ENCODE measurements at regions not wholly inside any gene's neighbourhood (a gene's known extent, or its start where the extent isn't known, plus 50 kb on each side); places are given as distances from the start of the nearest gene placed in this dataset.

DNA sequence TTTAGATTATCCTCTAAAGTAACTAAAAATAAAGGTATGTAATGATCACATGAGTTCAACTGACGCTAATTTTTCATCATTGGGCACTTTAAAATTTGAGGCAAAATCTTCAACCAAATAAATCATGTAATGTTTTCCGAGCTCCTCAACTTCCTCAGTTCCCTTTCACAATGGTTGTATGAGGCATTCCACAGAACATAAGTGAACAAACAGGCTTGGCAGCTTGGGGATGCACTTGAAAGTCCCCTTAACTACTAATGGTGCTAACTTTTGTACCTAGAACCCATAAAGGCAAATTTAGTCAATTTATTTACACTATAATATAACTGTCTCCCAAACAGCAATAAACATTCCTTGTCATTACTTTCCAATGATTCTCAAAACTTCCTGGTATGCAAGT lies 1137.9 kb downstream of the ROBO2 start:
- 71% methylated on average over 1 of the region's 2 CpGs for WGBS (ENCODE audit: insufficient coverage)
- peaks cover 0 to 3% (median 0%) of the 10 kb centered on the region in 7 donors for H3K9me3 Mint-ChIP-seq
- no peak overlapping the region for H3K4me2 ChIP-seq (replicated peaks; ENCODE audit: extremely low read depth, low read length, poor library complexity, severe bottlenecking)
- H3K4me1 ChIP-seq (ENCODE audit: control insufficient read depth in 1 of 2, insufficient read depth in 2 of 2, low read length in 2 of 2): no peaks in the 10 kb centered on the region
- peaks cover 0 to 2% (median 0%) of the 10 kb centered on the region in 3 donors for H3K27me3 Mint-ChIP-seq (ENCODE audit: low read depth in 3 of 3)
- H3K4me1 Mint-ChIP-seq: no peaks in the 10 kb centered on the region
- H3K36me3 ChIP-seq (replicated peaks in 1 of 2; ENCODE audit: control insufficient read depth in 1 of 2, insufficient read depth in 2 of 2, low read length in 2 of 2): no peaks in the 10 kb centered on the region
- no peaks in the 10 kb centered on the region for H3K36me3 Mint-ChIP-seq
- no peaks in the 10 kb centered on the region for H3K27me3 ChIP-seq (ENCODE audit: control insufficient read depth in 2 of 2, insufficient read depth in 2 of 2, low read length in 2 of 2)
- no peak overlapping the region for H3K4me3 Mint-ChIP-seq
- intact Hi-C loops (cut with micrococcal nuclease): no loop called here
- H3K9ac ChIP-seq (ENCODE audit: insufficient read depth, low read length, poor library complexity, severe bottlenecking): no peak overlapping the region
- no peaks in the 10 kb centered on the region for H4K20me1 ChIP-seq (ENCODE audit: insufficient read depth, low read length)
- DNase-seq: no peak
- H3K27ac ChIP-seq (ENCODE audit: low read depth in 1 of 2, low read length in 2 of 2): no peak overlapping the region
- TF ChIP-seq, protein P1, sequence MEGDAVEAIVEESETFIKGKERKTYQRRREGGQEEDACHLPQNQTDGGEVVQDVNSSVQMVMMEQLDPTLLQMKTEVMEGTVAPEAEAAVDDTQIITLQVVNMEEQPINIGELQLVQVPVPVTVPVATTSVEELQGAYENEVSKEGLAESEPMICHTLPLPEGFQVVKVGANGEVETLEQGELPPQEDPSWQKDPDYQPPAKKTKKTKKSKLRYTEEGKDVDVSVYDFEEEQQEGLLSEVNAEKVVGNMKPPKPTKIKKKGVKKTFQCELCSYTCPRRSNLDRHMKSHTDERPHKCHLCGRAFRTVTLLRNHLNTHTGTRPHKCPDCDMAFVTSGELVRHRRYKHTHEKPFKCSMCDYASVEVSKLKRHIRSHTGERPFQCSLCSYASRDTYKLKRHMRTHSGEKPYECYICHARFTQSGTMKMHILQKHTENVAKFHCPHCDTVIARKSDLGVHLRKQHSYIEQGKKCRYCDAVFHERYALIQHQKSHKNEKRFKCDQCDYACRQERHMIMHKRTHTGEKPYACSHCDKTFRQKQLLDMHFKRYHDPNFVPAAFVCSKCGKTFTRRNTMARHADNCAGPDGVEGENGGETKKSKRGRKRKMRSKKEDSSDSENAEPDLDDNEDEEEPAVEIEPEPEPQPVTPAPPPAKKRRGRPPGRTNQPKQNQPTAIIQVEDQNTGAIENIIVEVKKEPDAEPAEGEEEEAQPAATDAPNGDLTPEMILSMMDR (IDR thresholded peaks at IDR 0.05): no peak
- H3K9me3 ChIP-seq (replicated peaks in 1 of 2; ENCODE audit: control insufficient read depth in 1 of 2, insufficient read depth in 1 of 2, low read length in 2 of 2): peaks cover 0 to 3% of the 10 kb centered on the region in 2 donors
- H3K27ac Mint-ChIP-seq: no peak overlapping the region
- H3K4me3 ChIP-seq (replicated peaks in 1 of 3; ENCODE audit: low read depth in 2 of 3, low read length in 3 of 3): no peak overlapping the region
- H3K79me2 ChIP-seq (ENCODE audit: insufficient read depth, low read length): no peaks in the 10 kb centered on the region
- H2AFZ ChIP-seq (ENCODE audit: insufficient read depth, low read depth, low read length, poor library complexity, severe bottlenecking): no peak overlapping the region

DNA sequence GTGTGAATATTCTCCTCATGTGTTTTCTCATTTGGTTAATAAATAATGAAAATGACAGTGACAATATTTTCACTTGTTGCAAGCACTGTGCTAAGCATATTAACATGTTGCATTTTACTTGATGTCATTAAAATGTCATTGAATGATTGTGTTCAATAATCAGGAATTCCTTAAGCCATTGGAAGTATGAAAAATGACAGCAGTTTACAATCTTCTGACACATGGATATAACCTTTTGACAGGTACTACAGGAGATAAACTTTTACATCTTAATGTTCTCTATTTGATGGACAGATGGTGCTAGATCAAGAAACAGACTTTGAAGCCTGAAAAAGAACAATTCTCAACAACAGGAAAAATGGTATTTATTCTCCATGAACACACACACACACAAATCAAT lies 1138.3 kb downstream of the ROBO2 start:
- no peaks in the 10 kb centered on the region for H3K4me1 ChIP-seq (ENCODE audit: control insufficient read depth in 1 of 2, insufficient read depth in 2 of 2, low read length in 2 of 2)
- H3K4me3 Mint-ChIP-seq: no peak overlapping the region
- H3K27me3 ChIP-seq (ENCODE audit: control insufficient read depth in 2 of 2, insufficient read depth in 2 of 2, low read length in 2 of 2): no peaks in the 10 kb centered on the region
- no peaks in the 10 kb centered on the region for H4K20me1 ChIP-seq (ENCODE audit: insufficient read depth, low read length)
- H3K27ac Mint-ChIP-seq: no peak overlapping the region
- no peak for DNase-seq
- no peaks in the 10 kb centered on the region for H3K36me3 Mint-ChIP-seq
- intact Hi-C loops (cut with micrococcal nuclease): no loop called here
- H3K9me3 Mint-ChIP-seq: peaks cover 0 to 3% (median 0%) of the 10 kb centered on the region in 7 donors
- no peaks in the 10 kb centered on the region for H3K4me1 Mint-ChIP-seq
- no peak overlapping the region for H3K27ac ChIP-seq (ENCODE audit: low read depth in 1 of 2, low read length in 2 of 2)
- H2AFZ ChIP-seq (ENCODE audit: insufficient read depth, low read depth, low read length, poor library complexity, severe bottlenecking): no peak overlapping the region
- H3K4me2 ChIP-seq (replicated peaks; ENCODE audit: extremely low read depth, low read length, poor library complexity, severe bottlenecking): no peak overlapping the region
- H3K27me3 Mint-ChIP-seq (ENCODE audit: low read depth in 3 of 3): peaks cover 0 to 2% (median 0%) of the 10 kb centered on the region in 3 donors
- no peak overlapping the region for H3K9ac ChIP-seq (ENCODE audit: insufficient read depth, low read length, poor library complexity, severe bottlenecking)
- H3K9me3 ChIP-seq (replicated peaks in 1 of 2; ENCODE audit: control insufficient read depth in 1 of 2, insufficient read depth in 1 of 2, low read length in 2 of 2): peaks cover 0 to 3% of the 10 kb centered on the region in 2 donors
- no peaks in the 10 kb centered on the region for H3K79me2 ChIP-seq (ENCODE audit: insufficient read depth, low read length)
- H3K4me3 ChIP-seq (replicated peaks in 1 of 3; ENCODE audit: low read depth in 2 of 3, low read length in 3 of 3): no peak overlapping the region
- no peaks in the 10 kb centered on the region for H3K36me3 ChIP-seq (replicated peaks in 1 of 2; ENCODE audit: control insufficient read depth in 1 of 2, insufficient read depth in 2 of 2, low read length in 2 of 2)
- TF ChIP-seq, protein P1 (IDR thresholded peaks at IDR 0.05): no peak

Measured in CD14-positive monocyte (primary cell).